Thoracic aorta (tissue), 2 donors: ENCODE measurements at regions not wholly inside any gene's neighbourhood (a gene's known extent, or its start where the extent isn't known, plus 50 kb on each side); places are given as distances from the start of the nearest gene placed in this dataset.

Source experiments
- ATAC-seq: fragments of 150-250 bp; one replicate; pipeline ENCODE4 v1.8.0; 2017; ENCODE audit warnings: low read depth; ENCODE audit not compliant: insufficient number of reproducible peaks, low FRiP score
- DNase-seq: peaks from one replicate; pipeline ENCODE4 v3.0.0-alpha.2; 2020; ENCODE audit warnings: low spot score
- H3K27ac ChIP-seq, 2 donors: fragments of 200-600 bp; sonication (generic); 1 replicate in 1 of 2; 2 replicates in 1 of 2; pipeline ENCODE4 v1.5.1; 2016; ENCODE audit warnings: mild to moderate bottlenecking in 2 of 2, moderate library complexity in 2 of 2
- H3K27me3 ChIP-seq: fragments of 200-600 bp; sonication (generic); replicated peaks from 2 replicates; pipeline ENCODE4 v1.6.0; 2016; ENCODE audit warnings: mild to moderate bottlenecking; ENCODE audit not compliant: insufficient read depth
- H3K36me3 ChIP-seq: fragments of 200-600 bp; sonication (generic); one replicate; pipeline ENCODE4 v1.5.1; 2016
- H3K4me1 ChIP-seq, 2 donors: fragments of 200-600 bp; sonication (generic); 1 replicate in 1 of 2; 2 replicates in 1 of 2; pipeline versions ENCODE4 v1.5.1 to v1.6.0; 2016; ENCODE audit warnings: low read depth in 2 of 2, mild to moderate bottlenecking in 1 of 2; ENCODE audit not compliant: control insufficient read depth in 1 of 2
- H3K4me3 ChIP-seq: fragments of 200-600 bp; sonication (generic); 2 replicates; pipeline ENCODE4 v1.5.1; 2016; ENCODE audit warnings: mild to moderate bottlenecking
- H3K9me3 ChIP-seq: fragments of 200-600 bp; sonication (generic); 2 replicates; pipeline ENCODE4 v1.5.1; 2016
- TF ChIP-seq, protein P1 (sequence below): fragments of 200-600 bp; sonication (generic); IDR thresholded peaks from one replicate; pipeline ENCODE4 v1.5.1; 2019; ENCODE audit warnings: antibody characterized with exemption

DNA sequence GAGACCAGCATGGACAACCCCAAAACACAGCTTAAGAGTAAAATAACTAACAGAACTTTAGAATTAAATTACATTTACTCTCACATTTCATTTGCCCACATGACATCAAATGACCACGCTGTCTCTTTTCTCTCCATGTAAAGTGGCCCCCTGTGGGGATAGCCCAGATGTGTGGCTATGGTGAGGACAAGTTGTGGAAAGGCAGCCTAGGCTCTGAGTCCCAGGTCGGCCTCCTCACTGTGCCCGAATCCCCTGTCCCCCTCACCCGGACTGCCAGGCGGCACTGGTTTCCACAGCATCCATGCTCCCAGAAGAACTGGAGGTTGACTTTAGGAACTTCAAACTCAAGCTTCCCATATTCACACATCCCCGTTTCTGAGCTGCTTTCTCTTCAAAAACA lies 111.8 kb upstream of the UQCRFS1 start:
- DNase-seq (no peak), ATAC-seq (no peak)
- H3K27ac ChIP-seq, result no peak overlapping the region
- no peaks in the 10 kb centered on the region for H3K27me3 ChIP-seq
- TF ChIP-seq, protein P1, sequence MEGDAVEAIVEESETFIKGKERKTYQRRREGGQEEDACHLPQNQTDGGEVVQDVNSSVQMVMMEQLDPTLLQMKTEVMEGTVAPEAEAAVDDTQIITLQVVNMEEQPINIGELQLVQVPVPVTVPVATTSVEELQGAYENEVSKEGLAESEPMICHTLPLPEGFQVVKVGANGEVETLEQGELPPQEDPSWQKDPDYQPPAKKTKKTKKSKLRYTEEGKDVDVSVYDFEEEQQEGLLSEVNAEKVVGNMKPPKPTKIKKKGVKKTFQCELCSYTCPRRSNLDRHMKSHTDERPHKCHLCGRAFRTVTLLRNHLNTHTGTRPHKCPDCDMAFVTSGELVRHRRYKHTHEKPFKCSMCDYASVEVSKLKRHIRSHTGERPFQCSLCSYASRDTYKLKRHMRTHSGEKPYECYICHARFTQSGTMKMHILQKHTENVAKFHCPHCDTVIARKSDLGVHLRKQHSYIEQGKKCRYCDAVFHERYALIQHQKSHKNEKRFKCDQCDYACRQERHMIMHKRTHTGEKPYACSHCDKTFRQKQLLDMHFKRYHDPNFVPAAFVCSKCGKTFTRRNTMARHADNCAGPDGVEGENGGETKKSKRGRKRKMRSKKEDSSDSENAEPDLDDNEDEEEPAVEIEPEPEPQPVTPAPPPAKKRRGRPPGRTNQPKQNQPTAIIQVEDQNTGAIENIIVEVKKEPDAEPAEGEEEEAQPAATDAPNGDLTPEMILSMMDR, result no peak
- no peaks in the 10 kb centered on the region for H3K4me1 ChIP-seq
- H3K9me3 ChIP-seq, result no peaks in the 10 kb centered on the region
- H3K36me3 ChIP-seq, result no peaks in the 10 kb centered on the region
- no peak overlapping the region for H3K4me3 ChIP-seq

DNA sequence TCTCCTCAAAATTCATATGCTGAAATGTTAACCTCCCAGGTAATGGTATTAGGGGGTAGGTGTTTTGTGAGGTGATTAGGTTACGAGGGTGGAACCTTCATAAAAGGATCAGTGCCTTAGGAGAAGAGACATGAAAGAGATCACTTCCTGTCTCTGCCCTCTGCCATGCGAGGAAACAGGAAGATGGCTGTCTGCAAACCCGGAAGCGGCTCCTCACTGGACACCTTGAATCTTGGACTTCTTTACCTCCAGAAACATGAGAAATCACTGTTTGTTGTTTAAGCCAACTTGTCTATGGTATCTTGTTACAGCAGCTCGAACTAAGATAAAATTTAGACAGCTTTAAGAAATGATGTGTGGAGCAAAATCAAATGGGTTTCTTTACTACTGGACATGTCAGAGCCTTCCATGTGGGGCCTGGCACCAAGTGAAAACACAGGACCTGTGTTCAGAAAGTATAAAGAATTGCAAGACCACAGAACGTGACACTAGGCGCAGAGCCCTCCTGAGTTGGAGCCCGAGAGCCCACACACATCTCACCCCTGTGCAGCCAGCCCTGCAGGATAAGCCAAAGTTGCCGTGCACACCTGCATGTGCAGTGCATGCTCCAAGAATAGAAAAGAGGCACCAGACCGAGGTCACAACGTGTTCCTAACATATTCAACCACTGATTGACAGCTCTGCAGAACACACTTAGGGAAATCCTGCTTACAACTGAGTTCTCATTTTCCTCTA lies 112.5 kb upstream of the UQCRFS1 start:
- no peak overlapping the region for H3K27ac ChIP-seq
- H3K9me3 ChIP-seq, result no peaks in the 10 kb centered on the region
- H3K4me3 ChIP-seq, result no peak overlapping the region
- H3K27me3 ChIP-seq, result no peaks in the 10 kb centered on the region
- no peaks in the 10 kb centered on the region for H3K36me3 ChIP-seq
- no peaks in the 10 kb centered on the region for H3K4me1 ChIP-seq
- TF ChIP-seq, protein P1, result no peak
- DNase-seq, result no peak
- ATAC-seq, result no peak

GRCh38 chr19:29326351-29326750 lies 113.4 kb upstream of the UQCRFS1 start:
- Histone ChIP-seq H3K36me3 (no peaks in the 10 kb centered on the region), H3K27ac (no peak overlapping the region), H3K9me3 (no peaks in the 10 kb centered on the region), H3K27me3 (no peaks in the 10 kb centered on the region), H3K4me1 (no peaks in the 10 kb centered on the region), H3K4me3 (no peak overlapping the region)
- no peak for DNase-seq
- no peak for ATAC-seq
- TF ChIP-seq, protein P1, result no peak

GRCh38 chr19:29326849-29327840 lies 114.2 kb upstream of the UQCRFS1 start:
- DNase-seq (no peak), ATAC-seq (no peak)
- Histone ChIP-seq H3K9me3 (no peaks in the 10 kb centered on the region), H3K36me3 (no peaks in the 10 kb centered on the region), H3K4me1 (no peaks in the 10 kb centered on the region), H3K4me3 (no peak overlapping the region), H3K27ac (no peak overlapping the region), H3K27me3 (no peaks in the 10 kb centered on the region)
- TF ChIP-seq, protein P1, result no peak

DNA sequence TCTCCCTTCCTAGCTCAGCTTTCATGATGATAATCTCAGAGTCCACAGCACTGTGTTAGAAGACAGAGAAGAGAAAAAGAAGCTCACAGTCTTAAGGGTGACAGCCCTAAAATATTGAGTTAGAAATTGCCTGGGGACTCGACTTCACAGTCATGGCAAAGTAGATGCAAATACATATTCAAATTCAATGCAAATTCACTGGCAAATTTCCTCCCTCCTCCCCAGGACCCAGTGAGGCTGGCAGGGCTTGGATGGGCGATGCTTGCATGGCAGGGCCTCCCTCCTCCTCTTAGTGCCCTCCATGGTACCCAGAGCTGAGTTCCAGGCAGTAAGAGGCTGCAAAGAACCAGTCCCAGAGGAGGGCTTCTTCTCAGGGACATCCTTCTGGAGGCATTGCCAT lies 115.6 kb upstream of the UQCRFS1 start:
- no peak for DNase-seq
- TF ChIP-seq, protein P1, result no peak
- Histone ChIP-seq H3K27ac (no peak overlapping the region), H3K4me3 (no peak overlapping the region), H3K36me3 (no peaks in the 10 kb centered on the region), H3K4me1 (no peaks in the 10 kb centered on the region), H3K9me3 (no peaks in the 10 kb centered on the region), H3K27me3 (no peaks in the 10 kb centered on the region)
- ATAC-seq, result no peak
